CD4-positive, CD25-positive, alpha-beta regulatory T cell (primary cell): ENCODE measurements at regions not wholly inside any gene's neighbourhood (a gene's known extent, or its start where the extent isn't known, plus 50 kb on each side); places are given as distances from the start of the nearest gene placed in this dataset.
"Not testable (repeated sequence)": the region's sequence is repeated elsewhere in the genome, so short reads cannot be mapped to it uniquely, and the experiment has no call there.

Experiments
- ATAC-seq, 2 donors: fragments of 150-1000 bp; cut with Tn5 transposase; one replicate each; pipeline ENCODE4 v1.10.0; 2021; ENCODE audit warnings: low read depth in 2 of 2, moderate number of reproducible peaks in 2 of 2, moderate library complexity in 1 of 2
- DNase-seq, 3 donors: peaks; one replicate each; pipeline versions ENCODE4 v3.0.0 to v3.0.0-alpha.2; 2012 to 2022; ENCODE audit warnings: mixed read lengths in 1 of 3
- H3K27ac ChIP-seq: one replicate; pipeline ENCODE4 v1.7.0; 2013; ENCODE audit warnings: mild to moderate bottlenecking, low read length; ENCODE audit not compliant: insufficient read depth, poor library complexity, severe bottlenecking
- H3K27me3 ChIP-seq: one replicate; pipeline ENCODE4 v1.7.0; 2013; ENCODE audit warnings: low read length; ENCODE audit not compliant: control insufficient read depth, insufficient read depth
- H3K36me3 ChIP-seq: one replicate; pipeline ENCODE4 v1.7.0; 2013; ENCODE audit warnings: mild to moderate bottlenecking, low read length, moderate library complexity; ENCODE audit not compliant: control insufficient read depth, insufficient read depth
- H3K4me1 ChIP-seq: 2 replicates; pipeline ENCODE4 v1.7.0; 2013; ENCODE audit warnings: mild to moderate bottlenecking, low read length; ENCODE audit not compliant: insufficient read depth, control insufficient read depth, poor library complexity, severe bottlenecking
- H3K4me3 ChIP-seq: one replicate; pipeline ENCODE4 v1.7.0; 2013; ENCODE audit warnings: low read depth, mild to moderate bottlenecking, low read length, moderate library complexity
- H3K9me3 ChIP-seq, 2 experiments: 1 replicate in 1 of 2; 2 replicates in 1 of 2; pipeline ENCODE4 v1.7.0; 2013; ENCODE audit warnings: low read length in 2 of 2, mild to moderate bottlenecking in 1 of 2, moderate library complexity in 1 of 2; ENCODE audit not compliant: control insufficient read depth in 2 of 2
- H3K27ac Mint-ChIP-seq, 3 donors: one replicate each; pipeline ENCODE4 v1.8.0; 2020 to 2022; ENCODE audit warnings: mild to moderate bottlenecking in 3 of 3, mixed read lengths in 3 of 3, moderate library complexity in 2 of 3
- H3K27me3 Mint-ChIP-seq: one replicate; pipeline ENCODE4 v1.8.0; 2022; ENCODE audit warnings: mild to moderate bottlenecking, mixed read lengths
- H3K36me3 Mint-ChIP-seq: one replicate; pipeline ENCODE4 v1.8.0; 2020; ENCODE audit warnings: mixed read lengths
- H3K4me1 Mint-ChIP-seq, 4 donors: one replicate each; pipeline ENCODE4 v1.8.0; 2020 to 2022; ENCODE audit warnings: mixed read lengths in 4 of 4, mild to moderate bottlenecking in 1 of 4
- H3K4me3 Mint-ChIP-seq, 4 donors: one replicate each; pipeline ENCODE4 v1.8.0; 2020 to 2022; ENCODE audit warnings: mild to moderate bottlenecking in 4 of 4, mixed read lengths in 4 of 4, moderate library complexity in 3 of 4
- H3K9me3 Mint-ChIP-seq, 7 donors: one replicate each; pipeline ENCODE4 v1.8.0; 2020 to 2022; ENCODE audit warnings: mixed read lengths in 7 of 7, mild to moderate bottlenecking in 3 of 7, moderate library complexity in 2 of 7

- H3K4me1 ChIP-seq, H3K27ac Mint-ChIP-seq, ATAC-seq, H3K9me3 Mint-ChIP-seq, H3K27ac ChIP-seq, H3K27me3 ChIP-seq, H3K4me1 Mint-ChIP-seq, H3K4me3 Mint-ChIP-seq, H3K9me3 ChIP-seq, H3K36me3 ChIP-seq, H3K27me3 Mint-ChIP-seq, H3K4me3 ChIP-seq, DNase-seq, H3K36me3 Mint-ChIP-seq: not testable (repeated sequence)
Measured at GRCh38 chr1:58051187-58051586, 495.3 kb downstream of the OMA1 start.

GRCh38 chr1:58047265-58047858 lies 499.2 kb downstream of the OMA1 start:
- ATAC-seq: no peak
- Histone ChIP-seq H3K36me3 (no peaks in the 10 kb centered on the region), H3K27me3 (no peaks in the 10 kb centered on the region), H3K27ac (no peak overlapping the region), H3K9me3 (no peaks in the 10 kb centered on the region), H3K4me1 (no peaks in the 10 kb centered on the region), H3K4me3 (no peak overlapping the region)
- Mint-ChIP-seq H3K4me3 (no peak overlapping the region), H3K4me1 (no peaks in the 10 kb centered on the region), H3K36me3 (no peaks in the 10 kb centered on the region), H3K27me3 (no peaks in the 10 kb centered on the region), H3K9me3 (peaks cover 0 to 2% (median 0%) of the 10 kb centered on the region in 7 donors), H3K27ac (no peak overlapping the region)
- peak in 2 of 3 donors; percentile 2 to 18 for DNase-seq

- ATAC-seq (no peak), DNase-seq (no peak)
- Histone ChIP-seq H3K4me3 (no peak overlapping the region), H3K27ac (no peak overlapping the region), H3K36me3 (no peaks in the 10 kb centered on the region), H3K9me3 (no peaks in the 10 kb centered on the region), H3K27me3 (no peaks in the 10 kb centered on the region), H3K4me1 (no peaks in the 10 kb centered on the region)
- H3K36me3 Mint-ChIP-seq: no peaks in the 10 kb centered on the region
- peaks cover 6% of the 10 kb centered on the region for H3K27me3 Mint-ChIP-seq
- H3K4me3 Mint-ChIP-seq: no peak overlapping the region
- no peaks in the 10 kb centered on the region for H3K9me3 Mint-ChIP-seq
- no peaks in the 10 kb centered on the region for H3K4me1 Mint-ChIP-seq
- no peak overlapping the region for H3K27ac Mint-ChIP-seq
Measured at GRCh38 chr1:58045094-58045705, 501.3 kb downstream of the OMA1 start.

GRCh38 chr1:58041621-58042020 lies 504.9 kb downstream of the OMA1 start:
- Mint-ChIP-seq H3K9me3 (peaks cover 0 to 3% (median 0%) of the 10 kb centered on the region in 7 donors), H3K4me3 (no peak overlapping the region), H3K36me3 (no peaks in the 10 kb centered on the region), H3K4me1 (no peaks in the 10 kb centered on the region), H3K27me3 (peaks cover 6% of the 10 kb centered on the region), H3K27ac (no peak overlapping the region)
- Histone ChIP-seq H3K36me3 (no peaks in the 10 kb centered on the region), H3K4me1 (no peaks in the 10 kb centered on the region), H3K27ac (no peak overlapping the region), H3K27me3 (no peaks in the 10 kb centered on the region), H3K9me3 (no peaks in the 10 kb centered on the region), H3K4me3 (no peak overlapping the region)
- no peak for ATAC-seq
- no peak for DNase-seq

- Histone ChIP-seq H3K9me3 (no peaks in the 10 kb centered on the region), H3K4me1 (no peaks in the 10 kb centered on the region), H3K36me3 (no peaks in the 10 kb centered on the region), H3K27me3 (no peaks in the 10 kb centered on the region), H3K27ac (no peak overlapping the region), H3K4me3 (no peak overlapping the region)
- H3K36me3 Mint-ChIP-seq: no peaks in the 10 kb centered on the region
- H3K4me1 Mint-ChIP-seq: no peaks in the 10 kb centered on the region
- peaks cover 6% of the 10 kb centered on the region for H3K27me3 Mint-ChIP-seq
- peaks cover 0 to 3% (median 0%) of the 10 kb centered on the region in 7 donors for H3K9me3 Mint-ChIP-seq
- ATAC-seq (no peak), DNase-seq (no peak)
- no peak overlapping the region for H3K4me3 Mint-ChIP-seq
- H3K27ac Mint-ChIP-seq: no peak overlapping the region
Measured at GRCh38 chr1:58038574-58038973, 508.0 kb downstream of the OMA1 start.

- Mint-ChIP-seq H3K9me3 (peaks cover 0 to 3% (median 0%) of the 10 kb centered on the region in 7 donors), H3K4me1 (no peaks in the 10 kb centered on the region), H3K36me3 (no peaks in the 10 kb centered on the region), H3K4me3 (no peak overlapping the region), H3K27me3 (no peaks in the 10 kb centered on the region), H3K27ac (no peak overlapping the region)
- Histone ChIP-seq H3K27me3 (no peaks in the 10 kb centered on the region), H3K4me3 (no peak overlapping the region), H3K27ac (no peak overlapping the region), H3K4me1 (no peaks in the 10 kb centered on the region), H3K9me3 (no peaks in the 10 kb centered on the region), H3K36me3 (no peaks in the 10 kb centered on the region)
- ATAC-seq: no peak
- DNase-seq: no peak
Measured at GRCh38 chr1:58035523-58035922, 511.0 kb downstream of the OMA1 start.

GRCh38 chr1:58033311-58033710 lies 513.2 kb downstream of the OMA1 start:
- ATAC-seq (no peak), DNase-seq (no peak)
- H3K36me3 ChIP-seq: no peaks in the 10 kb centered on the region
- no peak overlapping the region for H3K4me3 Mint-ChIP-seq
- H3K27me3 ChIP-seq: no peaks in the 10 kb centered on the region
- H3K27ac ChIP-seq: no peak overlapping the region
- no peaks in the 10 kb centered on the region for H3K4me1 ChIP-seq
- no peaks in the 10 kb centered on the region for H3K36me3 Mint-ChIP-seq
- H3K9me3 ChIP-seq: no peaks in the 10 kb centered on the region
- no peaks in the 10 kb centered on the region for H3K4me1 Mint-ChIP-seq
- no peak overlapping the region for H3K4me3 ChIP-seq
- H3K9me3 Mint-ChIP-seq: peaks cover 0 to 3% (median 0%) of the 10 kb centered on the region in 7 donors
- H3K27me3 Mint-ChIP-seq: no peaks in the 10 kb centered on the region
- no peak overlapping the region for H3K27ac Mint-ChIP-seq

DNA sequence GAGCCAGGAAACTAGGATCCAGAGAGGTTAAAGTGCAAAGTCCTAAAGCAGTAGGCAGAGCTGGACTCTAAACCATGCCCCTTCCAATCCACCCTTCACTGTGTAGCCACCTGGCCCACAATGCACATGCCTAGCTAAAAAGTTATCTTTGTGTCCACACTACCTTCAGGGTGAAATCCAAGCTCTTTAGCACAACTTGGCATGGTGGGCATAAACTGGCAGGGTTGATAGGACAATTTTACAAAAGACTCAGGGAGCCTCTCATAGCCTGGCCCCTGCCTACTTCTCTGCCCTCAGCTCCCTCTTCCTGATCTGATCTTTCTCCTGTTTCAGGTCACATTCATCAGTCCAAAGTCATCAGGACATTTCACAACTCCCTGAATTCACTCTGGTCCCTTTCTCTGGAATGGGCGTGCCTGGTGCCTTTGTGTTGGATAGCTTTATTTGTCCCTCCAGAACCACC lies 513.9 kb downstream of the OMA1 start:
- H3K4me1 ChIP-seq: no peaks in the 10 kb centered on the region
- H3K27me3 ChIP-seq: no peaks in the 10 kb centered on the region
- no peak for ATAC-seq
- Mint-ChIP-seq H3K27ac (no peak overlapping the region), H3K27me3 (no peaks in the 10 kb centered on the region), H3K36me3 (no peaks in the 10 kb centered on the region), H3K9me3 (peaks cover 0 to under 1% (median 0%) of the 10 kb centered on the region in 7 donors), H3K4me1 (no peaks in the 10 kb centered on the region), H3K4me3 (no peak overlapping the region)
- no peak for DNase-seq
- H3K9me3 ChIP-seq: no peaks in the 10 kb centered on the region
- H3K4me3 ChIP-seq: no peak overlapping the region
- no peaks in the 10 kb centered on the region for H3K36me3 ChIP-seq
- no peak overlapping the region for H3K27ac ChIP-seq
